Astrocyte (in vitro differentiated cells and primary cell): ENCODE measurements at regions not wholly inside any gene's neighbourhood (a gene's known extent, or its start where the extent isn't known, plus 50 kb on each side); places are given as distances from the start of the nearest gene placed in this dataset.

Source experiments
- DNase-seq: peaks from one replicate; pipeline ENCODE4 v3.0.0-alpha.2; 2010; ENCODE audit warnings: low read depth
- FAIRE-seq: peaks from 2 replicates; lab custom pipeline; 2011; peaks lifted over from hg19 to GRCh38; lab: Jason Lieb, UNC
- H2AFZ ChIP-seq: 2 replicates; pipeline ENCODE4 v1.6.0; 2012; ENCODE audit warnings: low read depth, low read length, inconsistent platforms
- H3K27ac ChIP-seq: 2 replicates; pipeline ENCODE4 v1.5.1; 2011; ENCODE audit warnings: low read depth, low read length, inconsistent platforms
- H3K27me3 ChIP-seq: 2 replicates; pipeline ENCODE4 v1.6.0; 2011; ENCODE audit warnings: low read length, inconsistent platforms; ENCODE audit not compliant: insufficient read depth
- H3K36me3 ChIP-seq: 2 replicates; pipeline ENCODE4 v1.5.1; 2011; ENCODE audit warnings: low read length, inconsistent platforms; ENCODE audit not compliant: insufficient read depth
- H3K4me1 ChIP-seq: 2 replicates; pipeline ENCODE4 v1.5.1; 2011; ENCODE audit warnings: low read length, inconsistent platforms; ENCODE audit not compliant: insufficient read depth
- H3K4me2 ChIP-seq: 2 replicates; pipeline ENCODE4 v1.6.0; 2012; ENCODE audit warnings: low read length, inconsistent platforms
- H3K4me3 ChIP-seq: 2 replicates; pipeline ENCODE4 v1.5.1; 2011; ENCODE audit warnings: low read depth, mild to moderate bottlenecking, low read length, inconsistent platforms; ENCODE audit not compliant: insufficient read depth
- H3K79me2 ChIP-seq: 2 replicates; pipeline ENCODE4 v1.6.0; 2012; ENCODE audit warnings: mild to moderate bottlenecking, low read length, inconsistent platforms; ENCODE audit not compliant: insufficient read depth
- H3K9ac ChIP-seq: 2 replicates; pipeline ENCODE4 v1.6.0; 2012; ENCODE audit warnings: mild to moderate bottlenecking, low read length, inconsistent platforms
- H3K9me3 ChIP-seq: 2 replicates; pipeline ENCODE4 v1.5.1; 2012; ENCODE audit warnings: low read depth, mild to moderate bottlenecking, low read length, inconsistent platforms; ENCODE audit not compliant: insufficient read depth
- H4K20me1 ChIP-seq: 2 replicates; pipeline ENCODE4 v1.6.0; 2012; ENCODE audit warnings: low read length, inconsistent platforms; ENCODE audit not compliant: insufficient read depth
- H3K27ac Mint-ChIP-seq: one replicate; pipeline ENCODE4 v1.8.0; 2021; ENCODE audit warnings: mild to moderate bottlenecking, mixed read lengths; ENCODE audit not compliant: unreplicated experiment
- H3K27me3 Mint-ChIP-seq: one replicate; pipeline ENCODE4 v1.8.0; 2021; ENCODE audit warnings: low read depth, mixed read lengths; ENCODE audit not compliant: unreplicated experiment
- H3K36me3 Mint-ChIP-seq: one replicate; pipeline ENCODE4 v1.8.0; 2021; ENCODE audit warnings: low read depth, mixed read lengths; ENCODE audit not compliant: unreplicated experiment
- H3K4me1 Mint-ChIP-seq: one replicate; pipeline ENCODE4 v1.8.0; 2021; ENCODE audit warnings: low read depth, mixed read lengths; ENCODE audit not compliant: unreplicated experiment
- H3K4me3 Mint-ChIP-seq: one replicate; pipeline ENCODE4 v1.8.0; 2021; ENCODE audit warnings: mild to moderate bottlenecking, moderate library complexity, mixed read lengths; ENCODE audit not compliant: unreplicated experiment
- H3K9me3 Mint-ChIP-seq: one replicate; pipeline ENCODE4 v1.8.0; 2021; ENCODE audit warnings: mild to moderate bottlenecking, mixed read lengths; ENCODE audit not compliant: unreplicated experiment
- CTCF ChIP-seq: IDR thresholded peaks from 2 replicates; pipeline ENCODE4 v1.5.1; 2011; ENCODE audit warnings: low read depth, mild to moderate bottlenecking, inconsistent platforms, low read length, moderate library complexity; ENCODE audit not compliant: insufficient read depth
- EZH2 ChIP-seq: IDR thresholded peaks from 2 replicates; pipeline ENCODE4 v1.6.1; 2012; ENCODE audit warnings: mild to moderate bottlenecking, low read length, inconsistent platforms; ENCODE audit not compliant: insufficient read depth

DNA sequence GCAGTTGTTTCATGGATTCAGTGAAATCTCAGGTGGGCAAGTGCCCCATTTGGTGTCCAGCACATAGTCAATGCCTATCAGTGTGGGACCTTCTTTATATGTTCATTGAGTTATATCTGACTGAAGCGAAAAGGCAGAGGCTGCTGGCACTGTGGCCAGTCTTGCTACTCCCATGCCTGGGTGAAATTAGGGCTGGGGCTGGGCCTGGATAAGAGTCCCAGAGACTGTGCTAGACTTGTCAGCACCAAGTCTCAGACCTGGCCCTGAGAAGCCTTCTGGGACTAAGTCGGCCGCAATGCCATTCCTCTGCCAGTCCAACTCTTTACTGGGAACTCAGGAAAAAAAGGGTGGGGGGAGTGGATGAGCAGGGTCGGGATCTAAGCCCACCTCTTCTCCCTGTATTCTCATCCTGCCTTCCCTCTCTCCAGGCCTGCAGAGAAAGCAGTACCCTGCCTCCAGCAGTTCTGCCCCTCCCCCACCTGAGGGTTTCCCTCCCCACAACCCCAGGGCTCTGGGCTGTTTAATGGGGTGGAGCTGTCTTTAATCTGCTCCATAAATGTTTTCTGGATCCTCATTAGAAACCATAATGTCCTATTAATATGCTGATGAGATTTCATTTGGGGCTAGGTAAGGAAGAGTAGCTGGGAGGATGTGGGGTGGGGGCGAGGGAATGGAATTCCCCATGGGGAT, 153.5 kb upstream of the PJA1 start:
- Mint-ChIP-seq H3K9me3 (no peaks in the 10 kb centered on the region), H3K36me3 (no peaks in the 10 kb centered on the region), H3K4me3 (no peak overlapping the region), H3K27ac (no peak overlapping the region), H3K4me1 (no peaks in the 10 kb centered on the region), H3K27me3 (peaks cover 17% of the 10 kb centered on the region)
- Histone ChIP-seq H3K9me3 (no peaks in the 10 kb centered on the region), H3K9ac (no peak overlapping the region), H3K36me3 (no peaks in the 10 kb centered on the region), H3K79me2 (no peaks in the 10 kb centered on the region), H3K27ac (no peak overlapping the region), H2AFZ (no peak overlapping the region), H3K27me3 (no peaks in the 10 kb centered on the region), H3K4me1 (no peaks in the 10 kb centered on the region), H3K4me2 (no peak overlapping the region), H4K20me1 (no peaks in the 10 kb centered on the region), H3K4me3 (no peak overlapping the region)
- peak; percentile 29 for FAIRE-seq
- no peak for DNase-seq
- no peak for TF ChIP-seq EZH2

GRCh38 chrX:69317721-69318120, 152.5 kb upstream of the PJA1 start:
- Histone ChIP-seq H3K4me2 (no peak overlapping the region), H2AFZ (no peak overlapping the region), H3K4me3 (no peak overlapping the region), H3K36me3 (no peaks in the 10 kb centered on the region), H3K4me1 (no peaks in the 10 kb centered on the region), H3K9ac (no peak overlapping the region), H4K20me1 (no peaks in the 10 kb centered on the region), H3K27me3 (no peaks in the 10 kb centered on the region), H3K27ac (no peak overlapping the region), H3K9me3 (no peaks in the 10 kb centered on the region), H3K79me2 (no peaks in the 10 kb centered on the region)
- Mint-ChIP-seq H3K27me3 (peaks cover 21% of the 10 kb centered on the region), H3K36me3 (no peaks in the 10 kb centered on the region), H3K4me1 (no peaks in the 10 kb centered on the region), H3K4me3 (no peak overlapping the region), H3K9me3 (no peaks in the 10 kb centered on the region), H3K27ac (no peak overlapping the region)
- no peak for TF ChIP-seq CTCF
- no peak for TF ChIP-seq EZH2
- FAIRE-seq (no peak), DNase-seq (no peak)

DNA sequence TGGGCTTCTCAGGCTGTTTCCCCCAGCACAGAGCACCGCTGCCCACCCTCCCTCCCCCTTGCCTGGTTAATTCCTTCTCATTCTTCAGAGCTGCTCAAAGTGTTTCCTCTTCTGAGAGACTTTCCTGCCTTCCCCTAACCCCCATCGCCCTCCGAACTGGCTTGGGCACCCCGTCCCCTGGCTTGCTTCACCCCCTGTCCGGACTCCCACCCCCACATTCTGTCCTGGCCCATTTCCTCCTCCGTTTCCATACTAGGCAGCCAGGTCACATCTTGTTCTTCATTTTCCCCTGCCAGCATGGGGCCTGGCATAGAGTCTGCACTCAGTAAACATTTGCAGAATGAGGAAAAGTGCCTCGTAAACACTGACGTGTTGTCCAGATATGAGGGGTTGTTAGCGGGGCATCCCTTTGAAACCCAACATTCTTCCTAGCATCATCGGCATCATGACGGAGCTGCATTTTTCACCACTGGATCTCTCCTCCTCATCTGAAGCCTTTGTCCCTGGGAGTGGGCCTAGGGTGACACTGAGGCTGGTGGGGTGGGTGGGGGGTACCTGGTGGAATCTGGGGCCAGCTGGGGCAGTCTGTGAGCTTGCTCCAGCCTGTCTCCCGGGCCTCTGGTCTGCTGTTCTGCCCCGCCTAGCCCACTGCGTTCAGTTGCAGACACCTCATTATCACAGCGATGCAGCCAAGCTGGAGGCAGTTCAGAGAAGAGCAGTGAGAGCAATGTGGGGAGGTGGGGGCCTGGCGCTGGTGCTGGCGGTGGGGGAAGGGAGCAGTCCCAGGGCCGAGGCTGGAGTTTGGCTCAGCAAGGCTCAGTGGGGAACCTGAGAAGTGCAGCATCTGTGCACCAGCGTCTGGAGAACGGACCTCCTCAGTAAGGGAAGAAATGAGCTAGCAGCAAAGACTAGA, 149.4 kb upstream of the PJA1 start:
- Histone ChIP-seq H3K79me2 (no peaks in the 10 kb centered on the region), H3K9ac (no peak overlapping the region), H3K27ac (no peak overlapping the region), H3K4me1 (no peaks in the 10 kb centered on the region), H3K4me3 (no peak overlapping the region), H3K27me3 (no peaks in the 10 kb centered on the region), H4K20me1 (no peaks in the 10 kb centered on the region), H3K36me3 (no peaks in the 10 kb centered on the region), H2AFZ (no peak overlapping the region), H3K9me3 (no peaks in the 10 kb centered on the region), H3K4me2 (no peak overlapping the region)
- Mint-ChIP-seq H3K36me3 (no peaks in the 10 kb centered on the region), H3K4me3 (no peak overlapping the region), H3K4me1 (no peaks in the 10 kb centered on the region), H3K27me3 (peaks cover 31% of the 10 kb centered on the region), H3K9me3 (no peaks in the 10 kb centered on the region), H3K27ac (no peak overlapping the region)
- DNase-seq = no peak
- TF ChIP-seq EZH2 (no peak), CTCF (no peak)
- no peak for FAIRE-seq
